ENCODE measurements at regions not wholly inside any gene's neighbourhood (a gene's known extent, or its start where the extent isn't known, plus 50 kb on each side); places are given as distances from the start of the nearest gene placed in this dataset.

DNA sequence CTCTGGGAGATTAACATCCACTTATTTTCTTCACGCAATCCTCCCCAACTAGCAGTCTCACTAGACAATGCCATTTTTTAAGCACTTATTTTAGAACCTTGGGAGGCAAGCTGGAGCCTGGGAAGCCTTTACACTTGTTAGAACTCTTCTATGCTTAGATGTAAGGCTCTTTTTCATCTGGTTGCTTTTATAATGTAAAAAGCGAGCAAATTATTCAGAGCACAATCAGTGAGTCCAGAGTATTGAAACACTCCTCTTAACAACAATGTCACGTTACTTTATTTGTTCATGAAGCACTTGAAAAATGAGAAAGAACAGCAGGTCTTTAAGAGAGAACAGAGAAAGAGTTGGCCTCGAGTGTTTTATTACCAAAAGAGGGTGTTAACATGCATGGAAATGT, 84.1 kb upstream of the SLC8A1 start:
- TF ChIP-seq, protein P1, sequence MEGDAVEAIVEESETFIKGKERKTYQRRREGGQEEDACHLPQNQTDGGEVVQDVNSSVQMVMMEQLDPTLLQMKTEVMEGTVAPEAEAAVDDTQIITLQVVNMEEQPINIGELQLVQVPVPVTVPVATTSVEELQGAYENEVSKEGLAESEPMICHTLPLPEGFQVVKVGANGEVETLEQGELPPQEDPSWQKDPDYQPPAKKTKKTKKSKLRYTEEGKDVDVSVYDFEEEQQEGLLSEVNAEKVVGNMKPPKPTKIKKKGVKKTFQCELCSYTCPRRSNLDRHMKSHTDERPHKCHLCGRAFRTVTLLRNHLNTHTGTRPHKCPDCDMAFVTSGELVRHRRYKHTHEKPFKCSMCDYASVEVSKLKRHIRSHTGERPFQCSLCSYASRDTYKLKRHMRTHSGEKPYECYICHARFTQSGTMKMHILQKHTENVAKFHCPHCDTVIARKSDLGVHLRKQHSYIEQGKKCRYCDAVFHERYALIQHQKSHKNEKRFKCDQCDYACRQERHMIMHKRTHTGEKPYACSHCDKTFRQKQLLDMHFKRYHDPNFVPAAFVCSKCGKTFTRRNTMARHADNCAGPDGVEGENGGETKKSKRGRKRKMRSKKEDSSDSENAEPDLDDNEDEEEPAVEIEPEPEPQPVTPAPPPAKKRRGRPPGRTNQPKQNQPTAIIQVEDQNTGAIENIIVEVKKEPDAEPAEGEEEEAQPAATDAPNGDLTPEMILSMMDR (conservative IDR thresholded peaks at IDR 0.05; ENCODE audit: low read depth, low read length): no peak
- no peak for TF ChIP-seq EZH2 (IDR thresholded peaks at IDR 0.05; ENCODE audit: borderline replicate concordance, low read depth, low read length, poor library complexity, severe bottlenecking)

Measured in A673 (cell line).